H9 (cell line): ENCODE measurements at regions not wholly inside any gene's neighbourhood (a gene's known extent, or its start where the extent isn't known, plus 50 kb on each side); places are given as distances from the start of the nearest gene placed in this dataset.

Experiments used
- DNase-seq: peaks from one replicate; pipeline ENCODE4 v3.0.0-alpha.2; 2017
- H2AFZ ChIP-seq: one replicate; pipeline ENCODE4 v1.6.1; 2013; ENCODE audit warnings: mild to moderate bottlenecking, low read length, control low read depth, moderate library complexity
- H2AK5ac ChIP-seq: 2 replicates; pipeline ENCODE4 v1.6.1; 2013; ENCODE audit warnings: low read length, control low read depth, mixed read lengths; ENCODE audit not compliant: insufficient read length
- H2BK120ac ChIP-seq: one replicate; pipeline ENCODE4 v1.6.1; 2013; ENCODE audit warnings: low read depth, mild to moderate bottlenecking, low read length, control low read depth, inconsistent platforms; ENCODE audit not compliant: poor library complexity, severe bottlenecking
- H2BK12ac ChIP-seq: 2 replicates; pipeline ENCODE4 v1.6.1; 2013; ENCODE audit warnings: low read length, control low read depth, mixed read lengths, low read depth; ENCODE audit not compliant: insufficient read length
- H2BK15ac ChIP-seq: 2 replicates; pipeline ENCODE4 v1.6.1; 2013; ENCODE audit warnings: low read depth, low read length, control low read depth
- H2BK20ac ChIP-seq: one replicate; pipeline ENCODE4 v1.6.1; 2013; ENCODE audit warnings: low read depth, mild to moderate bottlenecking, low read length, control low read depth, inconsistent platforms; ENCODE audit not compliant: poor library complexity, severe bottlenecking
- H2BK5ac ChIP-seq: 2 replicates; pipeline ENCODE4 v1.6.1; 2013; ENCODE audit warnings: low read length, control low read depth, mixed read lengths; ENCODE audit not compliant: insufficient read length
- H3K14ac ChIP-seq: 2 replicates; pipeline ENCODE4 v1.6.1; 2013; ENCODE audit warnings: low read length, control low read depth; ENCODE audit not compliant: insufficient read depth
- H3K18ac ChIP-seq: 2 replicates; pipeline ENCODE4 v1.6.1; 2013; ENCODE audit warnings: low read depth, mild to moderate bottlenecking, mixed read lengths, low read length, control low read depth; ENCODE audit not compliant: insufficient read length
- H3K23ac ChIP-seq: 2 replicates; pipeline ENCODE4 v1.6.1; 2013; ENCODE audit warnings: low read length, control low read depth, mixed read lengths, low read depth; ENCODE audit not compliant: insufficient read length
- H3K23me2 ChIP-seq: 2 replicates; pipeline ENCODE4 v1.6.1; 2013; ENCODE audit warnings: low read depth, mild to moderate bottlenecking, mixed read lengths, low read length, control low read depth; ENCODE audit not compliant: insufficient read length, poor library complexity, severe bottlenecking
- H3K27ac ChIP-seq: 2 replicates; pipeline ENCODE4 v1.5.1; 2013; ENCODE audit warnings: low read length, control low read depth, mixed read lengths, low read depth; ENCODE audit not compliant: insufficient read length
- H3K27me3 ChIP-seq: 2 replicates; pipeline ENCODE4 v1.6.1; 2013; ENCODE audit warnings: low read length, control low read depth, inconsistent platforms; ENCODE audit not compliant: insufficient read depth
- H3K4ac ChIP-seq: 2 replicates; pipeline ENCODE4 v1.6.1; 2013; ENCODE audit warnings: low read depth, mild to moderate bottlenecking, control low read depth, inconsistent platforms, low read length, moderate library complexity
- H3K4me1 ChIP-seq: 2 replicates; pipeline ENCODE4 v1.6.1; 2013; ENCODE audit warnings: low read length, control low read depth, inconsistent platforms; ENCODE audit not compliant: insufficient read depth
- H3K4me2 ChIP-seq: 2 replicates; pipeline ENCODE4 v1.6.1; 2013; ENCODE audit warnings: low read length, control low read depth, mixed read lengths; ENCODE audit not compliant: insufficient read length, insufficient read depth
- H3K56ac ChIP-seq: 2 replicates; pipeline ENCODE4 v1.6.1; 2013; ENCODE audit warnings: low read depth, mild to moderate bottlenecking, mixed read lengths, low read length, control low read depth; ENCODE audit not compliant: insufficient read length
- H3K79me1 ChIP-seq: 2 replicates; pipeline ENCODE4 v1.6.1; 2013; ENCODE audit warnings: low read depth, mild to moderate bottlenecking, moderate library complexity, low read length, control low read depth, inconsistent platforms; ENCODE audit not compliant: insufficient read depth, poor library complexity, severe bottlenecking
- H3K79me2 ChIP-seq: 2 replicates; pipeline ENCODE4 v1.6.1; 2013; ENCODE audit warnings: low read length, control low read depth, inconsistent platforms; ENCODE audit not compliant: insufficient read depth
- H3K9ac ChIP-seq: 2 replicates; pipeline ENCODE4 v1.6.1; 2013; ENCODE audit warnings: low read length, control low read depth, mixed read lengths; ENCODE audit not compliant: insufficient read length; ENCODE audit errors: extremely low read depth
- H3K9me3 ChIP-seq: one replicate; pipeline ENCODE4 v1.6.1; 2013; ENCODE audit warnings: low read depth, low read length, inconsistent platforms; ENCODE audit not compliant: control insufficient read depth
- H3T11ph ChIP-seq: one replicate; pipeline ENCODE4 v1.6.1; 2013; ENCODE audit warnings: mild to moderate bottlenecking, low read length, control low read depth, inconsistent platforms
- H4K20me1 ChIP-seq: one replicate; pipeline ENCODE4 v1.6.1; 2013; ENCODE audit not compliant: control insufficient read depth, insufficient read length, insufficient read depth
- H4K5ac ChIP-seq: 2 replicates; pipeline ENCODE4 v1.6.1; 2013; ENCODE audit warnings: low read depth, mild to moderate bottlenecking, mixed read lengths, low read length, control low read depth; ENCODE audit not compliant: insufficient read length
- H4K8ac ChIP-seq: replicated peaks from 2 replicates; pipeline ENCODE4 v1.6.1; 2013; ENCODE audit warnings: low read length, control low read depth, mixed read lengths, low read depth; ENCODE audit not compliant: insufficient read length
- H4K91ac ChIP-seq: 2 replicates; pipeline ENCODE4 v1.6.1; 2013; ENCODE audit warnings: low read depth, mild to moderate bottlenecking, moderate library complexity, mixed read lengths, low read length, control low read depth; ENCODE audit not compliant: insufficient read length
- H3K27ac Mint-ChIP-seq, 3 experiments: 2 replicates in 2 of 3; 3 replicates in 1 of 3; pipeline ENCODE4 v1.8.0; 2020 to 2021; ENCODE audit warnings: mixed read lengths in 3 of 3, mild to moderate bottlenecking in 1 of 3, moderate library complexity in 1 of 3
- H3K27me3 Mint-ChIP-seq: 2 replicates; pipeline ENCODE4 v1.8.0; 2021; ENCODE audit warnings: low read depth, mild to moderate bottlenecking, moderate library complexity, mixed read lengths
- H3K36me3 Mint-ChIP-seq, 3 experiments: 2 replicates in 2 of 3; 3 replicates in 1 of 3; pipeline ENCODE4 v1.8.0; 2020 to 2021; ENCODE audit warnings: low read depth in 3 of 3, mixed read lengths in 3 of 3; ENCODE audit not compliant: insufficient read depth in 1 of 3
- H3K4me1 Mint-ChIP-seq, 2 experiments: 2 replicates each; pipeline ENCODE4 v1.8.0; 2020; ENCODE audit warnings: mixed read lengths in 2 of 2
- H3K4me3 Mint-ChIP-seq, 2 experiments: 2 replicates in 1 of 2; 3 replicates in 1 of 2; pipeline ENCODE4 v1.8.0; 2020 to 2021; ENCODE audit warnings: mild to moderate bottlenecking in 2 of 2, mixed read lengths in 2 of 2, moderate library complexity in 1 of 2
- H3K9me3 Mint-ChIP-seq, 2 experiments: 2 replicates in 1 of 2; 3 replicates in 1 of 2; pipeline ENCODE4 v1.8.0; 2020; ENCODE audit warnings: mild to moderate bottlenecking in 2 of 2, mixed read lengths in 2 of 2, moderate library complexity in 1 of 2
- WGBS: extraction: QIAGEN DNeasy Blood & Tissue Kit; methylation state at CpG from one replicate; pipeline ENCODE4 v1.1.7; 2013; ENCODE audit warnings: missing lambda C conversion rate, low lambda C conversion rate, mixed read lengths; ENCODE audit not compliant: insufficient read length; ENCODE audit errors: extremely low coverage; 5-methylcytosine and 5-hydroxymethylcytosine counted together
- TF ChIP-seq, protein P1 (sequence below): fragments of 200-600 bp; sonication (generic); conservative IDR thresholded peaks from 3 replicates; pipeline ENCODE4 v1.8.0; 2021; ENCODE audit warnings: antibody characterized with exemption, mild to moderate bottlenecking

DNA sequence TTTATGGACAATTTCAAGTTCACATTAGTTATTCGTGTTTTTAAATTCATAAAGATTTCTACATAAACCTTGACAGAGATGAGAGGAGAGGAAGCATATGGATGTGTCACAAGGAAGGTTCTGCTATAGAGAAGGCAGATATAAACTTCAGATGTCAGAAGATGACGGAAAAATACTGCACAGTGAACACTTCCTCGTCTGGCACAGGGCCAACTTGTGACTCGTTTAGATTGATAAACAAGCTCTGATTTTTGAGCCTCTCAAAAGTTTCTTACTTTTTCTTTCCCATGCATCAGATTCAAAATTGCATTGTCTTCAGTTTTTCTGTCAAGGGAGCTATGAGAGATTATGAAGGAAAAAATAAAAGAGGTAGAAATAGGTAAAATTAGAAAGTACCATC lies 156.4 kb upstream of the MINDY3 start:
- Mint-ChIP-seq H3K36me3 (peaks cover 3 to 9% (median 8%) of the 10 kb centered on the region in 3 experiments; a peak in 5 of 7 replicates), H3K9me3 (peaks cover 13 to 15% of the 10 kb centered on the region in 2 experiments), H3K4me1 (peaks cover 7 to 8% of the 10 kb centered on the region in 2 experiments), H3K27me3 (no peaks in the 10 kb centered on the region), H3K27ac (no peak overlapping the region), H3K4me3 (no peak overlapping the region)
- Histone ChIP-seq H3K79me2 (no peaks in the 10 kb centered on the region), H2BK120ac (no peak overlapping the region), H3K27ac (no peak overlapping the region), H4K20me1 (no peaks in the 10 kb centered on the region), H3T11ph (no peak overlapping the region), H2AK5ac (no peak overlapping the region), H4K8ac (no peak overlapping the region), H3K18ac (no peak overlapping the region), H3K4me2 (no peak overlapping the region), H2BK12ac (no peak overlapping the region), H2BK20ac (no peak overlapping the region), H3K14ac (no peak overlapping the region), H3K4ac (no peak overlapping the region), H3K27me3 (no peaks in the 10 kb centered on the region), H2AFZ (no peak overlapping the region), H3K4me1 (peaks cover 2% of the 10 kb centered on the region; the same call in 1 of the 2 replicates), H2BK5ac (no peak overlapping the region), H3K9me3 (no peaks in the 10 kb centered on the region), H3K9ac (no peak overlapping the region), H3K79me1 (no peaks in the 10 kb centered on the region), H3K23ac (no peak overlapping the region), H4K91ac (no peak overlapping the region), H2BK15ac (no peak overlapping the region), H3K56ac (no peak overlapping the region), H3K23me2 (no peaks in the 10 kb centered on the region), H4K5ac (no peak overlapping the region)
- WGBS: no CpG with 5 or more reads among the region's 4 CpGs
- TF ChIP-seq, protein P1, sequence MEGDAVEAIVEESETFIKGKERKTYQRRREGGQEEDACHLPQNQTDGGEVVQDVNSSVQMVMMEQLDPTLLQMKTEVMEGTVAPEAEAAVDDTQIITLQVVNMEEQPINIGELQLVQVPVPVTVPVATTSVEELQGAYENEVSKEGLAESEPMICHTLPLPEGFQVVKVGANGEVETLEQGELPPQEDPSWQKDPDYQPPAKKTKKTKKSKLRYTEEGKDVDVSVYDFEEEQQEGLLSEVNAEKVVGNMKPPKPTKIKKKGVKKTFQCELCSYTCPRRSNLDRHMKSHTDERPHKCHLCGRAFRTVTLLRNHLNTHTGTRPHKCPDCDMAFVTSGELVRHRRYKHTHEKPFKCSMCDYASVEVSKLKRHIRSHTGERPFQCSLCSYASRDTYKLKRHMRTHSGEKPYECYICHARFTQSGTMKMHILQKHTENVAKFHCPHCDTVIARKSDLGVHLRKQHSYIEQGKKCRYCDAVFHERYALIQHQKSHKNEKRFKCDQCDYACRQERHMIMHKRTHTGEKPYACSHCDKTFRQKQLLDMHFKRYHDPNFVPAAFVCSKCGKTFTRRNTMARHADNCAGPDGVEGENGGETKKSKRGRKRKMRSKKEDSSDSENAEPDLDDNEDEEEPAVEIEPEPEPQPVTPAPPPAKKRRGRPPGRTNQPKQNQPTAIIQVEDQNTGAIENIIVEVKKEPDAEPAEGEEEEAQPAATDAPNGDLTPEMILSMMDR: no peak
- DNase-seq: no peak
